ENCODE measurements at regions not wholly inside any gene's neighbourhood (a gene's known extent, or its start where the extent isn't known, plus 50 kb on each side); places are given as distances from the start of the nearest gene placed in this dataset.

- no peak overlapping the region for H3K4me2 ChIP-seq (ENCODE audit: low read length)
Observed at GRCh38 chr18:10401521-10401920, 52.9 kb upstream of the APCDD1 start.

GRCh38 chr18:10401930-10402329, 52.5 kb upstream of the APCDD1 start:
- Histone ChIP-seq H3K27ac (ENCODE audit: low read length) (no peak overlapping the region), H3K36me3 (ENCODE audit: insufficient read depth, low read length) (no peaks in the 10 kb centered on the region), H2AFZ (ENCODE audit: low read depth, low read length) (no peak overlapping the region), H3K4me3 (ENCODE audit: low read length) (no peak overlapping the region), H3K9ac (ENCODE audit: low read length) (no peak overlapping the region), H3K79me2 (replicated peaks; ENCODE audit: insufficient read depth, low read length) (no peaks in the 10 kb centered on the region), H3K4me2 (ENCODE audit: low read length) (no peak overlapping the region), H3K27me3 (ENCODE audit: insufficient read depth, low read depth, low read length) (no peaks in the 10 kb centered on the region), H3K9me3 (ENCODE audit: low read length) (no peaks in the 10 kb centered on the region), H3F3A (ENCODE audit: insufficient read depth, low read length, poor library complexity, severe bottlenecking) (no peaks in the 10 kb centered on the region), H4K20me1 (ENCODE audit: insufficient read depth) (no peaks in the 10 kb centered on the region), H3K9me2 (ENCODE audit: insufficient read depth, low read length) (no peaks in the 10 kb centered on the region)
- no peak for TF ChIP-seq SMC3 (conservative IDR thresholded peaks at IDR 0.05; ENCODE audit: poor library complexity)
- TF ChIP-seq EZH2 (IDR thresholded peaks at IDR 0.05; ENCODE audit: borderline replicate concordance, insufficient read depth, low read length, poor library complexity, severe bottlenecking): no peak
- peak; percentile 27 for TF ChIP-seq RAD21 (conservative IDR thresholded peaks at IDR 0.05)
- TF ChIP-seq, protein P1, sequence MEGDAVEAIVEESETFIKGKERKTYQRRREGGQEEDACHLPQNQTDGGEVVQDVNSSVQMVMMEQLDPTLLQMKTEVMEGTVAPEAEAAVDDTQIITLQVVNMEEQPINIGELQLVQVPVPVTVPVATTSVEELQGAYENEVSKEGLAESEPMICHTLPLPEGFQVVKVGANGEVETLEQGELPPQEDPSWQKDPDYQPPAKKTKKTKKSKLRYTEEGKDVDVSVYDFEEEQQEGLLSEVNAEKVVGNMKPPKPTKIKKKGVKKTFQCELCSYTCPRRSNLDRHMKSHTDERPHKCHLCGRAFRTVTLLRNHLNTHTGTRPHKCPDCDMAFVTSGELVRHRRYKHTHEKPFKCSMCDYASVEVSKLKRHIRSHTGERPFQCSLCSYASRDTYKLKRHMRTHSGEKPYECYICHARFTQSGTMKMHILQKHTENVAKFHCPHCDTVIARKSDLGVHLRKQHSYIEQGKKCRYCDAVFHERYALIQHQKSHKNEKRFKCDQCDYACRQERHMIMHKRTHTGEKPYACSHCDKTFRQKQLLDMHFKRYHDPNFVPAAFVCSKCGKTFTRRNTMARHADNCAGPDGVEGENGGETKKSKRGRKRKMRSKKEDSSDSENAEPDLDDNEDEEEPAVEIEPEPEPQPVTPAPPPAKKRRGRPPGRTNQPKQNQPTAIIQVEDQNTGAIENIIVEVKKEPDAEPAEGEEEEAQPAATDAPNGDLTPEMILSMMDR (IDR thresholded peaks at IDR 0.05; ENCODE audit: poor library complexity, severe bottlenecking): peak; percentile 32

More at GRCh38 chr18:10401521-10401920, 52.9 kb upstream of the APCDD1 start:
- Histone ChIP-seq H2AFZ (ENCODE audit: low read depth, low read length) (no peak overlapping the region), H3K27me3 (ENCODE audit: insufficient read depth, low read depth, low read length) (no peaks in the 10 kb centered on the region), H3K9me2 (ENCODE audit: insufficient read depth, low read length) (no peaks in the 10 kb centered on the region), H3K27ac (ENCODE audit: low read length) (no peak overlapping the region), H3K9me3 (ENCODE audit: low read length) (no peaks in the 10 kb centered on the region), H3F3A (ENCODE audit: insufficient read depth, low read length, poor library complexity, severe bottlenecking) (no peaks in the 10 kb centered on the region), H3K36me3 (ENCODE audit: insufficient read depth, low read length) (no peaks in the 10 kb centered on the region), H3K79me2 (replicated peaks; ENCODE audit: insufficient read depth, low read length) (no peaks in the 10 kb centered on the region), H3K4me3 (ENCODE audit: low read length) (no peak overlapping the region), H3K9ac (ENCODE audit: low read length) (no peak overlapping the region), H4K20me1 (ENCODE audit: insufficient read depth) (no peaks in the 10 kb centered on the region)
- no peak for TF ChIP-seq TAF1 (IDR thresholded peaks at IDR 0.05; ENCODE audit: low read depth)
- no peak for TF ChIP-seq POLR2AphosphoS5 (IDR thresholded peaks at IDR 0.05)
- TF ChIP-seq SMC3 (conservative IDR thresholded peaks at IDR 0.05; ENCODE audit: poor library complexity): no peak
- TF ChIP-seq EZH2 (IDR thresholded peaks at IDR 0.05; ENCODE audit: borderline replicate concordance, insufficient read depth, low read length, poor library complexity, severe bottlenecking): no peak
- TF ChIP-seq, protein P1 (IDR thresholded peaks at IDR 0.05; ENCODE audit: poor library complexity, severe bottlenecking): no peak
- TF ChIP-seq MXI1 (conservative IDR thresholded peaks at IDR 0.05; ENCODE audit: poor library complexity, severe bottlenecking): no peak
- no peak for TF ChIP-seq EP300 (conservative IDR thresholded peaks at IDR 0.05; ENCODE audit: poor library complexity, severe bottlenecking)
- TF ChIP-seq RAD21 (conservative IDR thresholded peaks at IDR 0.05): no peak
- TF ChIP-seq, protein P2, sequence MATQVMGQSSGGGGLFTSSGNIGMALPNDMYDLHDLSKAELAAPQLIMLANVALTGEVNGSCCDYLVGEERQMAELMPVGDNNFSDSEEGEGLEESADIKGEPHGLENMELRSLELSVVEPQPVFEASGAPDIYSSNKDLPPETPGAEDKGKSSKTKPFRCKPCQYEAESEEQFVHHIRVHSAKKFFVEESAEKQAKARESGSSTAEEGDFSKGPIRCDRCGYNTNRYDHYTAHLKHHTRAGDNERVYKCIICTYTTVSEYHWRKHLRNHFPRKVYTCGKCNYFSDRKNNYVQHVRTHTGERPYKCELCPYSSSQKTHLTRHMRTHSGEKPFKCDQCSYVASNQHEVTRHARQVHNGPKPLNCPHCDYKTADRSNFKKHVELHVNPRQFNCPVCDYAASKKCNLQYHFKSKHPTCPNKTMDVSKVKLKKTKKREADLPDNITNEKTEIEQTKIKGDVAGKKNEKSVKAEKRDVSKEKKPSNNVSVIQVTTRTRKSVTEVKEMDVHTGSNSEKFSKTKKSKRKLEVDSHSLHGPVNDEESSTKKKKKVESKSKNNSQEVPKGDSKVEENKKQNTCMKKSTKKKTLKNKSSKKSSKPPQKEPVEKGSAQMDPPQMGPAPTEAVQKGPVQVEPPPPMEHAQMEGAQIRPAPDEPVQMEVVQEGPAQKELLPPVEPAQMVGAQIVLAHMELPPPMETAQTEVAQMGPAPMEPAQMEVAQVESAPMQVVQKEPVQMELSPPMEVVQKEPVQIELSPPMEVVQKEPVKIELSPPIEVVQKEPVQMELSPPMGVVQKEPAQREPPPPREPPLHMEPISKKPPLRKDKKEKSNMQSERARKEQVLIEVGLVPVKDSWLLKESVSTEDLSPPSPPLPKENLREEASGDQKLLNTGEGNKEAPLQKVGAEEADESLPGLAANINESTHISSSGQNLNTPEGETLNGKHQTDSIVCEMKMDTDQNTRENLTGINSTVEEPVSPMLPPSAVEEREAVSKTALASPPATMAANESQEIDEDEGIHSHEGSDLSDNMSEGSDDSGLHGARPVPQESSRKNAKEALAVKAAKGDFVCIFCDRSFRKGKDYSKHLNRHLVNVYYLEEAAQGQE (IDR thresholded peaks at IDR 0.05; ENCODE audit: borderline replicate concordance): no peak
